H1 (cell line): ENCODE measurements at regions not wholly inside any gene's neighbourhood (a gene's known extent, or its start where the extent isn't known, plus 50 kb on each side); places are given as distances from the start of the nearest gene placed in this dataset.

Experiments
- CTCF ChIA-PET: fragments of 300-600 bp; sonication (Branson Sonifier 250); formaldehyde crosslinking; loops from one replicate; lab custom pipeline; 2021; ENCODE audit not compliant: partially characterized antibody; lab: Charles Lee
- POLR2A ChIA-PET: fragments of 300-600 bp; sonication (Branson Sonifier 250); formaldehyde crosslinking; loops from one replicate; lab custom pipeline; 2021; ENCODE audit warnings: inconsistent platforms; ENCODE audit not compliant: partially characterized antibody; lab: Charles Lee
- DNase-seq, 2 experiments: peaks; one replicate each; pipeline versions ENCODE4 v3.0.0 to v3.0.0-alpha.2; 2010 to 2022; ENCODE audit warnings: low spot score in 2 of 2, low read depth in 1 of 2, mixed read lengths in 1 of 2
- FAIRE-seq: peaks from 2 replicates; lab custom pipeline; 2011; peaks lifted over from hg19 to GRCh38; lab: Jason Lieb, UNC
- H2AFZ ChIP-seq: 2 replicates; pipeline ENCODE4 v1.8.1; 2012; ENCODE audit warnings: low read length, inconsistent platforms
- H2AK5ac ChIP-seq: 2 replicates; pipeline ENCODE4 v1.6.1; 2013; ENCODE audit warnings: low read depth, low read length
- H2BK120ac ChIP-seq: replicated peaks from 2 replicates; pipeline ENCODE3; 2013; ENCODE audit warnings: low read depth, low read length, inconsistent platforms
- H2BK12ac ChIP-seq: 2 replicates; pipeline ENCODE4 v1.6.1; 2013; ENCODE audit warnings: low read depth, low read length
- H2BK15ac ChIP-seq: 2 replicates; pipeline ENCODE4 v1.6.1; 2013; ENCODE audit warnings: low read length
- H2BK20ac ChIP-seq: 2 replicates; pipeline ENCODE4 v1.6.1; 2013; ENCODE audit warnings: low read length
- H2BK5ac ChIP-seq: 2 replicates; pipeline ENCODE4 v1.6.1; 2013; ENCODE audit warnings: low read depth, low read length
- H3K14ac ChIP-seq: 2 replicates; pipeline ENCODE4 v1.6.1; 2013; ENCODE audit warnings: inconsistent platforms; ENCODE audit not compliant: insufficient read length
- H3K18ac ChIP-seq: 2 replicates; pipeline ENCODE4 v1.6.1; 2013; ENCODE audit warnings: low read length; ENCODE audit errors: extremely low read depth
- H3K23ac ChIP-seq: 2 replicates; pipeline ENCODE4 v1.6.1; 2013; ENCODE audit warnings: inconsistent platforms; ENCODE audit not compliant: insufficient read length
- H3K23me2 ChIP-seq: 2 replicates; pipeline ENCODE4 v1.6.1; 2013; ENCODE audit warnings: low read depth, low read length
- H3K27ac ChIP-seq: 2 replicates; pipeline ENCODE4 v1.6.1; 2011; ENCODE audit warnings: low read depth, low read length, inconsistent platforms
- H3K27me3 ChIP-seq, 4 experiments: replicated peaks in 1 of 4; 1 replicate in 1 of 4; 2 replicates in 3 of 4; pipeline versions ENCODE4 v1.6.1 to v1.8.1; 2011 to 2013; ENCODE audit warnings: low read length in 3 of 4, mild to moderate bottlenecking in 3 of 4, inconsistent platforms in 2 of 4, mixed read lengths in 2 of 4, moderate library complexity in 1 of 4; ENCODE audit not compliant: control insufficient read depth in 3 of 4, insufficient read depth in 3 of 4; ENCODE audit errors: extremely low read depth in 1 of 4
- H3K36me3 ChIP-seq, 4 experiments: 2 replicates each; pipeline versions ENCODE4 v1.6.1 to v1.8.1; 2011 to 2013; ENCODE audit warnings: mild to moderate bottlenecking in 4 of 4, low read length in 3 of 4, moderate library complexity in 2 of 4, control low read depth in 1 of 4, inconsistent platforms in 1 of 4; ENCODE audit not compliant: insufficient read depth in 4 of 4, control insufficient read depth in 2 of 4
- H3K4ac ChIP-seq: replicated peaks from 2 replicates; pipeline ENCODE3; 2013; ENCODE audit warnings: low read length, low read depth, mixed read lengths, inconsistent platforms; ENCODE audit not compliant: insufficient read length
- H3K4me1 ChIP-seq, 4 experiments: replicated peaks in 1 of 4; 1 replicate in 1 of 4; 2 replicates in 3 of 4; pipeline versions ENCODE4 v1.6.1 to v1.8.1; 2011 to 2013; ENCODE audit warnings: low read length in 3 of 4, inconsistent platforms in 2 of 4, mixed read lengths in 1 of 4; ENCODE audit not compliant: insufficient read depth in 4 of 4, control insufficient read depth in 3 of 4
- H3K4me2 ChIP-seq, 2 experiments: 2 replicates each; pipeline versions ENCODE4 v1.6.1 to v1.8.1; 2011 to 2013; ENCODE audit warnings: low read depth in 2 of 2, low read length in 2 of 2, control low read depth in 1 of 2, inconsistent platforms in 1 of 2, mild to moderate bottlenecking in 1 of 2; ENCODE audit not compliant: insufficient read depth in 1 of 2
- H3K4me3 ChIP-seq, 4 experiments: fragments of 200-600, 300-600 bp in 1 of 4; sonication (generic), shearing (Covaris generic), sonication (Bioruptor Twin) in 1 of 4; 2 replicates each; pipeline versions ENCODE4 v1.5.1 to v1.8.1; 2011 to 2016; ENCODE audit warnings: low read length in 4 of 4, low read depth in 3 of 4, control low read depth in 2 of 4, inconsistent platforms in 2 of 4, mild to moderate bottlenecking in 2 of 4, mixed read lengths in 1 of 4, moderate library complexity in 1 of 4; ENCODE audit not compliant: insufficient read depth in 2 of 4; ENCODE audit errors: extremely low read depth in 1 of 4
- H3K56ac ChIP-seq: replicated peaks from 2 replicates; pipeline ENCODE3; 2013; ENCODE audit warnings: low read depth, mild to moderate bottlenecking, mixed read lengths, low read length, inconsistent platforms; ENCODE audit not compliant: insufficient read length
- H3K79me1 ChIP-seq: 2 replicates; pipeline ENCODE4 v1.6.1; 2013; ENCODE audit warnings: low read depth, low read length, control low read depth
- H3K79me2 ChIP-seq, 2 experiments: 2 replicates each; pipeline versions ENCODE4 v1.6.1 to v1.8.1; 2012 to 2013; ENCODE audit warnings: low read length in 2 of 2, mild to moderate bottlenecking in 2 of 2, inconsistent platforms in 1 of 2; ENCODE audit not compliant: insufficient read depth in 2 of 2, control insufficient read depth in 1 of 2
- H3K9ac ChIP-seq, 4 experiments: replicated peaks in 1 of 4; 1 replicate in 1 of 4; 2 replicates in 3 of 4; pipeline versions ENCODE4 v1.6.1 to v1.8.1; 2011 to 2013; ENCODE audit warnings: low read depth in 3 of 4, low read length in 3 of 4, control low read depth in 2 of 4, mild to moderate bottlenecking in 2 of 4, moderate library complexity in 2 of 4, inconsistent platforms in 1 of 4; ENCODE audit errors: extremely low read depth in 1 of 4
- H3K9me3 ChIP-seq, 2 experiments: 2 replicates each; pipeline versions ENCODE4 v1.6.1 to v1.8.1; 2012 to 2013; ENCODE audit warnings: mild to moderate bottlenecking in 2 of 2, moderate library complexity in 2 of 2, control low read depth in 1 of 2, inconsistent platforms in 1 of 2, low read depth in 1 of 2, low read length in 1 of 2, mixed read lengths in 1 of 2; ENCODE audit not compliant: insufficient read depth in 2 of 2
- H4K20me1 ChIP-seq, 2 experiments: replicated peaks in 1 of 2; 2 replicates each; pipeline versions ENCODE3 to v1.8.1; 2011 to 2013; ENCODE audit warnings: inconsistent platforms in 2 of 2, low read length in 2 of 2, mild to moderate bottlenecking in 1 of 2; ENCODE audit not compliant: insufficient read depth in 2 of 2, control insufficient read depth in 1 of 2
- H4K5ac ChIP-seq: 2 replicates; pipeline ENCODE4 v1.6.1; 2013; ENCODE audit warnings: low read length, low read depth, mixed read lengths, inconsistent platforms; ENCODE audit not compliant: insufficient read length
- H4K8ac ChIP-seq: 2 replicates; pipeline ENCODE4 v1.8.0; 2013; ENCODE audit warnings: mild to moderate bottlenecking, moderate library complexity, low read length, inconsistent platforms; ENCODE audit not compliant: insufficient read depth; ENCODE audit errors: extremely low read depth
- H4K91ac ChIP-seq: replicated peaks from 2 replicates; pipeline ENCODE3; 2013; ENCODE audit warnings: low read length, mixed read lengths, inconsistent platforms; ENCODE audit not compliant: insufficient read length
- CEBPB ChIP-seq: IDR thresholded peaks from 2 replicates; pipeline ENCODE4 v1.6.1; 2012; ENCODE audit warnings: low read depth, low read length
- CHD2 ChIP-seq: IDR thresholded peaks from 2 replicates; pipeline ENCODE4 v1.6.1; 2012; ENCODE audit warnings: low read length, improper control_type of control experiment
- CTBP2 ChIP-seq: IDR thresholded peaks from 2 replicates; pipeline ENCODE4 v1.7.0; 2011; ENCODE audit warnings: borderline replicate concordance, mild to moderate bottlenecking, moderate library complexity, mixed read lengths, low read length; ENCODE audit not compliant: insufficient read depth, insufficient read length
- FOSL1 ChIP-seq: IDR thresholded peaks from 2 replicates; pipeline ENCODE4 v1.6.1; 2011; ENCODE audit warnings: mild to moderate bottlenecking, low read depth, low read length, moderate library complexity; ENCODE audit not compliant: insufficient read depth
- KDM4A ChIP-seq: IDR thresholded peaks from one replicate; pipeline ENCODE4 v1.7.1; 2012; ENCODE audit warnings: low read depth, mild to moderate bottlenecking, moderate library complexity, low read length, inconsistent platforms; ENCODE audit not compliant: severe bottlenecking
- KDM5A ChIP-seq: fragments of 200-600 bp; IDR thresholded peaks from 2 replicates; pipeline ENCODE4 v1.7.1; 2012; ENCODE audit warnings: mild to moderate bottlenecking, low read length, inconsistent platforms, mixed read lengths
- NANOG ChIP-seq: IDR thresholded peaks from 2 replicates; pipeline ENCODE4 v1.6.1; 2011; ENCODE audit warnings: low read length, low read depth, mild to moderate bottlenecking, inconsistent platforms; ENCODE audit not compliant: insufficient read depth, poor library complexity, severe bottlenecking
- RXRA ChIP-seq: IDR thresholded peaks from 2 replicates; pipeline ENCODE4 v1.6.1; 2011; ENCODE audit warnings: low read depth, mild to moderate bottlenecking, low read length, moderate library complexity; ENCODE audit not compliant: insufficient read depth
- SIN3A ChIP-seq, 2 experiments: IDR thresholded peaks in 1 of 2; conservative IDR thresholded peaks in 1 of 2; 2 replicates each; pipeline ENCODE4 v1.6.1; 2011 to 2012; ENCODE audit warnings: low read length in 2 of 2, improper control_type of control experiment in 1 of 2, low read depth in 1 of 2, mild to moderate bottlenecking in 1 of 2
- SUZ12 ChIP-seq: fragments of 200-600 bp; sonication (generic); IDR thresholded peaks from 2 replicates; pipeline ENCODE4 v1.6.1; 2012; ENCODE audit warnings: mild to moderate bottlenecking, inconsistent platforms, low read length, moderate library complexity, mixed read lengths
- TEAD4 ChIP-seq: IDR thresholded peaks from 2 replicates; pipeline ENCODE4 v1.6.1; 2012; ENCODE audit warnings: low read depth, low read length, inconsistent platforms, mixed read lengths
- WGBS, 2 experiments: shearing (Covaris generic) in 1 of 2; methylation state at CpG; one replicate each; pipeline versions ENCODE4 v1.1.6 to v1.1.7; 2013 to 2015; ENCODE audit warnings: low lambda C conversion rate in 2 of 2, mixed read lengths in 2 of 2, inconsistent platforms in 1 of 2, low coverage in 1 of 2, missing lambda C conversion rate in 1 of 2; ENCODE audit not compliant: insufficient replicate concordance in 2 of 2, insufficient coverage in 1 of 2, insufficient read length in 1 of 2; ENCODE audit errors: extremely low coverage in 1 of 2, missing lambda C conversion rate in 1 of 2; 5-methylcytosine and 5-hydroxymethylcytosine counted together
- TF ChIP-seq, protein P1 (sequence below), 3 experiments: IDR thresholded peaks; 1 replicate in 2 of 3; 2 replicates in 1 of 3; pipeline versions ENCODE4 v1.5.1 to v1.6.1; 2011; ENCODE audit warnings: low read length in 3 of 3, mild to moderate bottlenecking in 3 of 3, inconsistent platforms in 2 of 3, low read depth in 1 of 3, moderate library complexity in 1 of 3; ENCODE audit not compliant: insufficient read depth in 1 of 3; ENCODE audit errors: control extremely low read depth in 1 of 3

DNA sequence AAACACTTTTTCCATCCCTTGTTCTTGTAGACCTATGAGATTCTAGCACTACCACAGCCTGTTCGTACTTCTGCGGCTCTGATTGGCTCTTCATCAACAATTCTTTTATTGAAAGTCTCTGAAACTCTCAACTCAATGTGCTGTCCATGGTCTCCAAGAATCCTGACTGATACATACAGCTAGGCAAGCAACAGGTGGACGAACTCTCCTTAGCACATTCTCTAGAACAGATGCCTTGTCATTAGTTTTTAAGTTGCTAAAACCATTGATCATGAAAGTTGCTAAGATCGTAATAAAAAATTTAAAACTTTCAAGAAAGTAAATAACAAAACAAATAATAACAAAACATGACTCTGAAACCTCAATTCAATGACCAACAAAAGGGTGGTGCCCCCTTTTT lies 210.5 kb downstream of the EPHA4 start:
- Histone ChIP-seq H3K23ac (no peak overlapping the region), H3K4me3 (no peak overlapping the region), H2BK15ac (no peak overlapping the region), H3K9me3 (no peaks in the 10 kb centered on the region), H3K36me3 (no peaks in the 10 kb centered on the region), H4K5ac (no peak overlapping the region), H2BK12ac (no peak overlapping the region), H3K56ac (no peak overlapping the region), H3K27ac (no peak overlapping the region), H4K8ac (no peak overlapping the region), H3K4ac (no peak overlapping the region), H4K91ac (no peak overlapping the region), H3K79me1 (no peaks in the 10 kb centered on the region), H3K79me2 (no peaks in the 10 kb centered on the region), H2AK5ac (no peak overlapping the region), H3K27me3 (no peaks in the 10 kb centered on the region), H3K23me2 (no peaks in the 10 kb centered on the region), H3K9ac (no peak overlapping the region), H3K4me2 (no peak overlapping the region), H4K20me1 (no peaks in the 10 kb centered on the region), H3K14ac (no peak overlapping the region), H2AFZ (no peak overlapping the region), H2BK20ac (no peak overlapping the region), H2BK5ac (no peak overlapping the region), H3K18ac (no peak overlapping the region), H3K4me1 (no peaks in the 10 kb centered on the region; a peak in 1 of 7 replicates), H2BK120ac (no peak overlapping the region)
- CTCF ChIA-PET = interaction anchor here (4.5 kb wide), 1 partner anchor 10 kb away, joined by 23 read pairs; no protein-coding TSS in a partner anchor
- POLR2A ChIA-PET = no interaction called here
- 89% methylated on average over 4 of the region's 4 CpGs; no CpG with 5 or more reads in 1 of the 2 experiments for WGBS, 2 experiments
- no peak for DNase-seq
- FAIRE-seq = no peak
- TF ChIP-seq CEBPB (no peak), TEAD4 (no peak), KDM5A (no peak), CTBP2 (no peak), RXRA (no peak), SUZ12 (no peak), SIN3A (conservative IDR thresholded peaks at IDR 0.05 in 1 of 2, IDR thresholded peaks at IDR 0.05 in 1 of 2; ENCODE audit: low read depth in 1 of 2, low read length in 2 of 2) (no peak), FOSL1 (no peak), CHD2 (no peak), NANOG (no peak), KDM4A (no peak)
- TF ChIP-seq, protein P1, sequence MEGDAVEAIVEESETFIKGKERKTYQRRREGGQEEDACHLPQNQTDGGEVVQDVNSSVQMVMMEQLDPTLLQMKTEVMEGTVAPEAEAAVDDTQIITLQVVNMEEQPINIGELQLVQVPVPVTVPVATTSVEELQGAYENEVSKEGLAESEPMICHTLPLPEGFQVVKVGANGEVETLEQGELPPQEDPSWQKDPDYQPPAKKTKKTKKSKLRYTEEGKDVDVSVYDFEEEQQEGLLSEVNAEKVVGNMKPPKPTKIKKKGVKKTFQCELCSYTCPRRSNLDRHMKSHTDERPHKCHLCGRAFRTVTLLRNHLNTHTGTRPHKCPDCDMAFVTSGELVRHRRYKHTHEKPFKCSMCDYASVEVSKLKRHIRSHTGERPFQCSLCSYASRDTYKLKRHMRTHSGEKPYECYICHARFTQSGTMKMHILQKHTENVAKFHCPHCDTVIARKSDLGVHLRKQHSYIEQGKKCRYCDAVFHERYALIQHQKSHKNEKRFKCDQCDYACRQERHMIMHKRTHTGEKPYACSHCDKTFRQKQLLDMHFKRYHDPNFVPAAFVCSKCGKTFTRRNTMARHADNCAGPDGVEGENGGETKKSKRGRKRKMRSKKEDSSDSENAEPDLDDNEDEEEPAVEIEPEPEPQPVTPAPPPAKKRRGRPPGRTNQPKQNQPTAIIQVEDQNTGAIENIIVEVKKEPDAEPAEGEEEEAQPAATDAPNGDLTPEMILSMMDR (IDR thresholded peaks at IDR 0.05; ENCODE audit: control extremely low read depth in 1 of 3, insufficient read depth in 1 of 3, low read depth in 1 of 3, low read length in 3 of 3) = no peak
